Activated CD4-positive, alpha-beta T cell treated with anti-CD3 and anti-CD28 coated beads, Interleukin-2, amount 50 U/mL, for 24 hours (primary cell): ENCODE measurements at regions not wholly inside any gene's neighbourhood (a gene's known extent, or its start where the extent isn't known, plus 50 kb on each side); places are given as distances from the start of the nearest gene placed in this dataset.
"Not testable (repeated sequence)": the region's sequence is repeated elsewhere in the genome, so short reads cannot be mapped to it uniquely, and the experiment has no call there.

Experiments
- DNase-seq, 2 donors: peaks; one replicate each; pipeline ENCODE4 v3.0.0-alpha.2; 2020; ENCODE audit warnings: low read depth in 1 of 2, low spot score in 1 of 2

DNA sequence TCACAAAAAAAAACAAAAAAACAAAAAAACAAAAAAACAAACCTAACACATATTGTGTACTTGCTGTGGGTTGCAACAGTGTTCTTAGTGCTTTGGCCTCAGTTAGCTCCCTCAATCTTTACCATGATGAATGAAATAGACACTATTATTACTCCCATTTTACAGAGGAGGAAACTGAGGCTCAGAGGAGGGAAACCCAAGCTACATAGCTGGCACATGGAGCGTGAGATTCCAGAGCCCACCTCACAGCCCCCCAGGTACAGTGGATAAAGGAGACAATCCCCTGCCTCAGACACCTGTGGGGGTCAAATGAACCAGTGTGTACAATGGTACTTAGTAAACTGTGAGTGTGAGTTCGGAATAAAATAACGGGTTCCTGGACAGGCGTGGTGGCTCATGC is 104.9 kb upstream of the SMAD3 start:
- DNase-seq, result no peak

DNA sequence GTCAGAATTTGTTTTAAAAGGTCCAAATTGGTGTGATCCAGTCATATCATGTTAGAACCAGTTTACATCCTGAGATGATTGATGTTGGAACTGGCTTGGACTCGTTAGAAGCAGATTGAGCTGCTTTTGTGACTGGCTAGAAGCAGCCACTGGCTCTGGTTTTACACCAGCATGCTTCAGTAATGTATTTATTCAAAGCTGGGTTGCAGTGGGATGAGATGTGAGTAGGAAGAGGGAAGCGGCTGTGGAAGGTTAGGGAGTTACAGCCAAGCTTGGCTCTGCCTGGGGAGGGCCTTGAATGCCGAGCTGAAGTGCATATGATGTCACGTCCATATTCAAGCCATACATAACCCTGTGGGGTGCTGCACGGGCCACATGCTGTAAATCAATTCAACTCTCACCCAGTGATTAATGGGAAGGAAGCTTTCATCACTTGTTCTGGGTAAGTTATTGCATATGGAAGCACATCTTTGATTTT is 104.0 kb upstream of the SMAD3 start:
- DNase-seq, result no peak

DNA sequence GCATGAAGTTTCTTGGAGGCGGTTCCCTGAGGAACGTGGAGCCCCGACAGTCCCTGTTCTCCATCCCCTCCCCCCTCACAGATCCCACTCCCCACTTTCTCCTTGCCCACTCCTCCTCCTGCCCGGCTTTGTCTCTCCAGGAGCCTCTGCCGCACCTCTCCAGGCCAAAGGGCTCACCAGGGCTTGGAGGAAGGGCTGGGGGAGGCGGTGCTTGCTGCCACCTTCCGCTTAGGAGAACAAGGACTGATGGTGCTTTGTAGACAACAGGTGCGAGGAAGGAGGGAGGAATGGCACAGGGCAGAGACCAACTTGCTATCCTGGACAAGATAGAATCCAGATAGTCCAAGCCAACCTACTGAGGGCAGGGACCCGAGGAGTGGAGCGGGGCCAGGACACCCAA is 103.5 kb upstream of the SMAD3 start:
- no peak for DNase-seq

DNA sequence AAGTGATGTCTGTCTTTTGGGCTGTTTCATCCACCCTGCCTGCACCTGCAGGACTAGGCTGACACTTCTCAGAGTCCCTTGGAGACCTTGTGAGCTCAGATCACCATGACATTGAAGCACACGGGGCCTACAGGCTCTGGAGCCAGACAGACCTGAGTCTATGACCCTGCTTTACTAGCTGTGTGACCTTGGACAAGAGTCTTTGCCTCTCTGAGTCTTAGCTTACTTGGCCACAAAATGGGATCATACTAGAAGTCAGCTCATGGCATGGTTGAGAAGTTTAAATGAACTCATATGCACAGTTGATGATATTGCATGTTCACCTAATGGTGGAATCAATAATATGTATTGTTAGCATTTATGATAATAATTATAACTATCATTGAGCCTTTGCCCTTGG is 102.9 kb upstream of the SMAD3 start:
- DNase-seq, result no peak

DNA sequence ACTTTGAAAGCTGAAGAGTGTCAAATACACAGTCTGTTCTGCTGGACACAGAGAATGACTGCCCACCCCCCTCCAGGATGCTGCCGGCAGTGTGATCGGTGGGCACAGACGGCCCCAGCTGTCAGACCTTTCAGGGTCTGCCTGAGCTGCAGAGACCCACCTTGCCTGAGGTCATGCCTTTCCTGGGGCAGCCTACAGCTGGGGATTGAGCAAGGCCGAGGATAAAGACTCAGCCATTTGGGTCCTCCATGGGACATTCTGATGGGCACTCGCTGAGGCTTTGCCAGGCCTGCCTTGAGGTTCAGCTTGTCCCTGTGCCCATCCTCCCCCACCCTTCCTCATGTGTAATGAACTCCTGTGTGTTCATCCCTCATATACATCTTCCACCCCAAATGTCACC is 102.3 kb upstream of the SMAD3 start:
- no peak for DNase-seq

DNA sequence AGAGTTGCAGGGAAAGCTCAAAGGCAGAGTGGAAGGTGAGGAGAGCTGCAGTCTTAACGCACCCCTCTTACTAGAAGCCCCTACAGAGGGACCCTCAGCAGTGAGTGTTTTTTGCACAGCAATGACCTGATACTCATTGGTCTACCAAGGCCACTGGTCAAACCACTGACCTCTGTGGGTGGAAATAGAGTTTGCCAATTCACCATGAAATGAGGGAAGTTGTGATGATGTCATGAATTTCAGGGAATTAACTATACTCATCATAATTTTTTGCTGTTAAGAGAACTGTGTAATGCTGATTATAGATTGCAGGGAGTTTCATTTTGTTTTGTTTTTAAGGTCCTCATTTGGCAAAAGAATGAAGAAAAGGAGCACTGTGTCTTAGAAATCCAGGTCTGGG is 101.7 kb upstream of the SMAD3 start:
- no peak for DNase-seq

DNA sequence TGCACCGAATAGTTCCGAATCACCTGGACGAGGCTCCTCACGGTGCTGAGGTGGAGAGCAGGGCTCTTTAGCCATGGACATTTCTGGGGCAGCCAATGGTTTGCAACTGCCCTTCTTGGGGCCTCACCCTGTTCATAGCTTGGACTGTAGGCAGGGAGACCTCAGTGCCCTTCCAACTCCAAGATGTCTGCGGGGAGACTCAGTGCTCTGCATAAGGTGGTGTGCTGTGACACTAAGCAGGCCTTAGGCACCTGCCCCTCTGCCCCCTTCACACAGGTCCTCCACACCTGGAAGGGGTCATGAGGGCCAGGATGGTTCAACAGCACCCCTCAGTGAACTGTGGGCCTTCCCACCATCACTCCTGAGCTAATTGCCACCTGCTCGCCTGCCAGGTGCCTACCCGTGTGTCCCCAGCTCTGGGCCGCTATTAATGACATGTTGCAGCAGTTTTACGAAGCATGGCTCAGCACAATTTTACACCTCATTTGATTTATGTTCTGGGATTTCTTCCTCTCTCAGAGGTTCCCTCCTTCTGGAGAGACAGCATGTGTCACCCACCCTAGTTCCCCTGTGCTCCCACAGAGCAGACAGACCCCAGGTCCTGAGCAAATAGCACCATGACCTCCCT is 101.2 kb upstream of the SMAD3 start:
- DNase-seq, result no peak

DNA sequence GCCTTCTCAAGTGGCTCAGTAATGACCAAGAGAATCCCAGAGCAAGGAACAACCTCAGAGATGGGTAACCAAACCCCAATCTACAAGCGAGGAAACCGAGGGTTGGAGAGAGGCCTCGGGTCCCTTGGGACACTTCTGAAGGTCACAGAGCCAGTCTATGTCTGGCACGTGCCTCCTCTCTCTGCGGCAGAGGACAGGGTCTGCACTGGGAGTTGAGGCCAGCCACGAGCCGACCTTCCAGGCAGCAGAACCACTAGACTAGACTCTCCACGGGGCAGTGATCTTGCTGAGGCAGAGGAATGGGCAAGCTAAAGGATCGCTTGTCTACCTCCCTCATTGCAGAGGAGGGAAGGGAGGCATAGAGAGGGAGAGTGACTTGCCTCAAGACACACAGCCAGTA is 100.6 kb upstream of the SMAD3 start:
- no peak for DNase-seq

DNA sequence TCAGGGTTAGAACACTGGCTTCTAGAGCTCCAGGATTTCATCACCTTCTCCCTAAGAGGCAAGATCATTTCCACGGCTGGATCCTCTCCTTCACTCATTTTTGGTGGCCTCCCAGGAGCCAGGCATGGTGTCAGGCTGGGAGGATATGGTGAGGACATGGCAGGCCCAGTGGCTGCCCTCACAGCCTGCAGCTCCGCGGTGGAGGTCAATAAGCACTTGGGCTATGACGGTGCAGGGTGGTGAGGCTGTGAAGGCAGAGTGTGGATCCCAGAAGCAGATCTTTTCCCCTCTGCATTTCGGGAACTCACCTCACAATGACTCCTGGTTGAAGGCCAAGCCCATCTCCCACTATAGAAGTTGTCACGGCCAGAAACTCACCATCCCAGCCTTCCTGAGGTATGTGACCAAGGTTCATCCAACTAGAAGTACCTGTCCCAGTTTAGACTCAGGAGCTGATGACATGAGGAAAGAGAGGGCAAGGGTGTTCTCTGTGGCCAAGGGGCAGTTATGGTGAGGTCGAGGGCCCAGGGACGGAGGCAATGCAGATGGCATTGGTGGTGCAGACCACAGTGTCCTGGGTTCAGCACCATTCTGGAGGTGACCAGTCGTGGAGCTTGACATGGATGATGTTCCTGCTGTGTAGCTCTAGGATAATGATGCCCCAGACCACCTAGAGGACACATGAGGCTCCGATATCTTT is 100.1 kb upstream of the SMAD3 start:
- DNase-seq, result no peak

DNA sequence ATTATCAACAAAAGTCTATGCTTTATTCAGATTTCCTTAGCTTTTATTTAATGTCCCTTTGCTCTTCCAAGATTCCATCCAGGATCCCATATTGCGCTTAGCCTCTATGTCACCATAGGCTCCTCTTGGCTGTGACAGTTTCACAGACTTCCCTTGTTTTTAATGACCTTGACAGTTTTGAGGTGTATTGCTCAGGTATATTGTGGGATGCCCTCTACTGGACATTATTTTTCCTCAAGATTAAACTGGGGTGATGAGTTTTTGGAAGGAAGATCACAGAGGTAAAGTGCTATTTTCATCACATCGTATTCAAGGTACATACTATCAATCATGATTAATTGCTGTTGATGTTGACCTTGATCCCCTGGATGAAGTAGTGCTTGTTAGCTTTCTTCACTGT is 99.1 kb upstream of the SMAD3 start:
- DNase-seq, result no peak

DNA sequence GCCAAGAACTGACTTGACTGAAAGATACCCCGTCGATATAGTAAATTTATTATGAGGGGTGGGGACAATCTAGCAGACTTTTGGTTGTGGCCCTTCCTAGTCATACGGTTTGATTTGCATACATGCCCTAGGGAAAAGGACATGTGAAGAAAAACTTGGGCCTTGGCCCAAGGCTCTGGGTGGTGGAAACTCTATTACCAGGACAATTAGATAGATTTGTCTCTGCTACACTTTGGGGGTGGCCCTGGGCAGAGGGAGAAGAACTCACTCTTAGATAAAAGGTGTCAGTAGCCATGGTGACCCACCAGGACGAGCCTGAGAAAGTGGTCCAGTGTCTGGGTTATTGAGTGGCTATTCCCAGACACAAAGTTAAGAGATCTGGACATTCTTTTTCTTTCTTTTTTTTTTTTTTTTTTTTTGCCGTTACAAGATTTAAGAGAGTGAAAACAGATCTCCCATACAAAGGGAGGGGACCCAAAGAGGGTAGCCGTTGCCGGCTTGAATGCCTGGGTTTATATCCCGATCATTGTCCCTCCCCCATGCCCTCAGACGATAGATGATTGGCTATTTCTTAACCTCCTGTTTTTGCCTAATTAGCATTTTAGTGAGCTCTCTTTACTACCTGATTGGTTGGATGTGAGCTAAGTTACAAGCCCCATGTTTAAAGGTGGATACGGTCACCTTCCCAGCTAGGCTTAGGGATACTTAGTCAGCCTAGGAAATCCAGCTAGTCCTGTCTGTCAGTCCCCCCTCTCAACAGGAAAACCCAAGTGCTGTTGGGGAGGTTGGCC is 96.4 kb upstream of the SMAD3 start:
- DNase-seq, result no peak

DNA sequence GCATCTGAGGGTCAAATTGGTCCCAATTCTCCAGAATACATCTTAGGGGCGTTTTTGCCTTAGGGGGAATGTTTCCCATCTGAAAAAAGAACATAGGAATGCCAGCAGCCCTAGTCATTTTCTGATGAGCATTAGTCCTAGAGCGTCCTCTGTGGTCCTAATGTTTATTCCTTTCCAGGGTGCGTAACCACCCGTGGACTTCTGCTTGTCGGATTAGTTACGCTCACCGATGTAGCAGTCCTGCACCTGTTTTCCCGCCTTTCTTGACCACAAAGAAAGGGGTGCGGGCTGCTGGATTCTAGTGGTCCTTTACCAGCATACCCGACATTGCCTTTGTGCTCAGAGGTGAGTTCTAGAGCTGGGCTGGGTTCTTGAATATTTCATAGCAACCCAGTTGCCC is 91.3 kb upstream of the SMAD3 start:
- not testable (repeated sequence) for DNase-seq

DNA sequence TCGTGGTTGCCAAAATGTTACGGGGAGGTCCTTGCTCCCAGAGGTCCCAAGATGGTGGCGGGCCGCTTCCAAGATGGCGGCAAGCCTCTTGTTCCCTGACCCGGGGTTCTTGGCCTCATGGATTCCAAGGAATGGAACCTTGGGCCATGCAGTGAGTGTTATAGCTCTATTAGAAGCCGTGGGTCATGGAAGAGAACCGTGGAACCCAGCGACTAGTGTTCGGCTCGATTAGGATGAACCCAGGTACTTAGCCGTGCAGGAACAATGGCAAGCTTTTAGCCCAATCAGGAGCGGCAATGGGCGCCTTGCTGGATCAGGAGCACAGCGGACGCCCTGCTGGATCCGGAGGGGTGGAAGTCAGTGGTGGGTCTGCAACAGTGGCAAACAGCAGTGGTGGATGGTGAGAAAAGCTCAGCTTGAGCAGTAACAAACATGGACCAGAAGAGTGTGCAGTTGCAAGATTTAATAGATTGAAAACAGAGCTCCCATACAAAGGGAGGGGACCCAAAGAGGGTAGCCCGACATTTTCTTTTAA is 89.2 kb upstream of the SMAD3 start:
- DNase-seq, result not testable (repeated sequence)

DNA sequence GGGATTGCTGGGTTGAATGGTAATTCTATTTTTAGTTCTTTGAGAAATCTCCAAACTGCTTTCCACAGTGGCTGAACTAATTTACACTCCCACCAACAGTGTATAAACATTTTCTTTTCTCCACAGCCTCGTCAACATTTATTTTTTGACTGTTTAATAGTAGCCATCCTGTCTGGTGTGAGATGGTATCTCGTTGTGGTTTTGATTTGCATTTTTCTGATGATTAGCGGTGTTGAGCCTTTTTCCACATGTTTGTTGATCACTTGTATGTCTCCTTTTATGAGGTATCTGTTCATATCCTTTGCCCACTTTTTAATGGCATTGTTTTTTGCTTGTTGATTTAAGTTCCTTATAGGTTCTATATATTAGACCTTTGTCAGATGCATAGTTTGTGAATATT is 85.1 kb upstream of the SMAD3 start:
- not testable (repeated sequence) for DNase-seq

DNA sequence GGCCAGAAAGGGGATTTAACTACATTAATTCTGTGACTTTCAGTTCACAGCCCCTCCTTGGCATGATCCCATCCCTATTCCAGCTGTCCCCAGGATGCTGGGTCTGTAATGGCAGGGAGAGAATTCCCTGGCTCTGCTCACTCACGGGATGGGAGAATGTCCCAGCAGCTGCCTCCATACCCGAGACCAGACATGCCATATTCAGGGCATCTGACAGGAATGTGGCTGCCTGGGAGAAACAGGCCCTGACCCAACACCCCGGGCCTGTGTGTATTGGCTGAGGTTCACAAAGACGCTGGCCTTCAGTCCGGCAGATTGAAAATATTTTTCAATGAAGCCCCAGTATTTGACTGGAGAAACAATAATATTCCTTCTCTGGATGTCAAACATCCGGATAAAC is 83.6 kb upstream of the SMAD3 start:
- DNase-seq, result no peak

DNA sequence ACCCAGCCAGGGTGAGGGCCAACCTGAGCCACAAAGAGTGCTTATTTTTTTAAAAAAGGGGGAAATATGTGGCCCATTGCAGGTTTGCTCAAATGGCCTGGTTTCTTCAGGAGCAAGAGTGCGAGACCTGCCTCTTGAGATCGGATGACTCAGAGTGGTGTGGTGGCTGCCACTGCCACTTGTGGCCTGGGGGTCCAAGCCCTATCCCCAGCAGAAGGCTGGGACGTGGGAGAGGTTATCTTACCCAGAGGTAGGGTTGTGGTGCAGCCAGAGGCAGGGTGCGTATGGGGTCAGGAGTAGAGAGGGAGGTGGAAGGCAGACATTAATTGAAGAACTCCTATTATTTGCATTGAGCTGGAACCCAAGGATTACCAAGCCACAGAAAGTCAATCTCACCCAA is 83.2 kb upstream of the SMAD3 start:
- no peak for DNase-seq

DNA sequence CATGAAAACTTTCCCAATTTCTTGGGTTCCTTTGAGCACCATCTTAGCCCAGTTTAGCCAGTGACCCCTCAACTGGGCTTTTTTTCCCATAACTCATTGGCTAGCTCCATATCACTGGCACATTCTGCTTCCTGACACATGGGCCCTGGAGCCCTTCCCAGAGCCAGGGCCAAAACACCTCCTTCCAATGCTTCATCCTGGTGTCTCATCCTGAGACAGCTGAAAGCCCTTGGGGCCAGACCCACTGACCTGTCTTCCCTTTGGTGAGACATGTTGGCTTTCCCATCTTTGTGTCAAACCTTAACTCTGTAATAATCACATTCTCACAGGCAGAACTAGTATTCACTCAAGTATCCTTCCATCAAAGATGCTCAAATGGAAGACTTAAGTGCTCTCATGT is 82.6 kb upstream of the SMAD3 start:
- no peak for DNase-seq

DNA sequence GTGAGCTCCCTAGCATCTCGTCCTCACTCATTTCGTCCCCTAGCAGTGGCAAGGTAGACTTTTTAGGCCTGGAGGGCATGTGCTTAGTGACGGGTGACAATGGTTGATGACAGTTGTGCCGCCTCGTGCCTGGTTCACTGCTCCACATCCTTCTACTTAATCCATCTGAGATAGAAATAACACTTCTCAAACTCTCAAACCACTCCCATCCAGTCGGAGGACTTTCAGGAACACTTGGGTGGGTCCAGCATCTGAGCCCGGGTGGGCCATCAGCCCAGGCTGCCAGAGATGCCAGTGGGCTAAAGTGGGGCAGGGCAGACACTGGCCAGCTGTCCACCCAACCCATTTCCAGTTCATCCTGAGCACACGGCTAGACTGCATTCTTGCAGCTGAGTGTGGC is 79.7 kb upstream of the SMAD3 start:
- no peak for DNase-seq

DNA sequence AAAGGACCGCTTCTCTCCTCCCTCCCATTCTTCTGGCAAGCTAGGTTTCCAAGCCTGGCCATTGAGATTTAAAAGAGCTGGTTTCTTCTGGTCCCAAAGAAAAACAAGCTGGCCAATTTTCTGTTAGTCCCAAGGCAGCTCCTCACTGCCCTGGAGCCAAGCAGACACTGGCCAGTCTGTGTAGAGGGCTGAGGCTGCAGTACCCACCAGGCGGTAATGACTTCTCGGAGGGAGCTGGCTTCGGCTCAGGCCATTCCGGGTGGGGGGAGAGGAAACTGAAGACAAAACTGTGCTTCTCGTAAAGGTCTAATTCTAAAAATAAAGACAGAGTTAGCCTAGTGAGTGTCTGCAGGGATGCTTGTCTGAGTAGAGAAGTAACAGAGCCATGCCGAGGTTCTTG is 78.5 kb upstream of the SMAD3 start:
- DNase-seq, result no peak

DNA sequence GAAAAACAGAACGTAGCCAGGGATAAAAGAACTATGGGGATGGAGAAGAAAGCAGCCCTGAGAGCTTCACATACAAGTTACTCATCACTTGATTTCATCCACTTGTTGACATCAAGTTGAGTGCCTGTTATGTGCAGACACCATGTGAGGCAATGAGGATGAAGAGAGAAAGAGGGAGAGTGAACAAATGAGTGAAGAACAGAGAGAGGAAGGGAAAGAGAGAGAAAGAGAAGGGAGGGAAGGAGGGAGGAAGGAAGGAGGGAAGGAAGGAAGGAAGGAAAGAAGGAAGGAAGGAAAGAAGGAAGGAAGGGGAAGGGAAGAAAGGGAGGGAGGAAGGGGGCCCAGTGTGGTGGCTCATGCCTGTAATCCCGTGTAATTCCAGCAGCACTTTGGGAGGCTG is 72.3 kb upstream of the SMAD3 start:
- no peak for DNase-seq

DNA sequence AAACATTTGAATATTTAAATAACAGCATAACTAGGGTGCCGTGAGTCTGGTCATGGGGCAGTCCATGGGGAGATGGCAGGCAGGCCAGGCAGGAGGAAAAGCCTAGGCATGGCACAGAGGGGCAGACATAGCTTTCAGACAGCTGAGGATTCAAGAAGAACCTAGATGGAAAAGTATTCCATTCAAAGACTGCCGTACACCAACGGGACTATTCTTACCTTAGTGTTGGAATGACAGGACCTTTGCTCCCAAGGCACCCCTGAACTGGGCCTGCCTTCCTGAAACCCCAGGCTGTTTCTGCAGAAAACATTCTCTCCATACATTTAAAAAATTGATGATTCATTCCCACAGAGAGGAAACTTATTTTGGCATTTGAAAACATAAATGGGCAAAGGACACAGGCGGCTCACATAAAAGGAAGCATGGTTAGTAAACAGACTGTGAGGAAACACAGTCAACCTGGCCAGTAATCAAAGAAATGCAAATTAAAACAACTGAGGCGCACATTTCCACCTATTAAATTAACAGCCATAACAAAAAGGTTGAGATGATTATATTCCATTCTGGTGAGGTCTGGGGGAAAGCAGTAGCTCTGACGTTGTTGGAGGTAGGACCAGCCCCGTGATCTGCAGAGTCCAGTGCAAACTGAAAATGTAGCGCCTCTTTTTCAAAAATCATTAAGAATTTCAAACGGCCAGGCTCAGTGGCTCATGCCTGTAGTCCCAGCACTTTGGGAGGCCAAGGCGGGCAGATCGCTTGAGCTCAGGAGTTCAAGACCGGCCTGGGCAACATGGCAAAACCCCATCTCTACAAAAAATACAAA is 71.3 kb upstream of the SMAD3 start:
- DNase-seq, result no peak
